ENCODE measurements at regions not wholly inside any gene's neighbourhood (a gene's known extent, or its start where the extent isn't known, plus 50 kb on each side); places are given as distances from the start of the nearest gene placed in this dataset.

- H3K9me3 Mint-ChIP-seq, result no peaks in the 10 kb centered on the region
- POLR2A ChIA-PET, result no interaction called here
These were observed 88.4 kb downstream of the METTL4 start for GRCh38 chr18:2482706-2483475.

GRCh38 chr18:2485983-2486382, 85.3 kb downstream of the METTL4 start:
- Mint-ChIP-seq H3K4me3 (no peak overlapping the region), H3K4me1 (no peaks in the 10 kb centered on the region), H3K27ac (no peak overlapping the region), H3K9me3 (peaks cover 3% of the 10 kb centered on the region; the same call in 1 of the 2 replicates), H3K27me3 (ENCODE audit: low read depth) (peaks cover 2% of the 10 kb centered on the region; the same call in 1 of the 2 replicates), H3K36me3 (no peaks in the 10 kb centered on the region)
- DNase-seq (ENCODE audit: low spot score) (no peak), ATAC-seq (no peak)
- ChIA-PET CTCF (no interaction called here), POLR2A (no interaction called here)
- TF ChIP-seq, protein P1, sequence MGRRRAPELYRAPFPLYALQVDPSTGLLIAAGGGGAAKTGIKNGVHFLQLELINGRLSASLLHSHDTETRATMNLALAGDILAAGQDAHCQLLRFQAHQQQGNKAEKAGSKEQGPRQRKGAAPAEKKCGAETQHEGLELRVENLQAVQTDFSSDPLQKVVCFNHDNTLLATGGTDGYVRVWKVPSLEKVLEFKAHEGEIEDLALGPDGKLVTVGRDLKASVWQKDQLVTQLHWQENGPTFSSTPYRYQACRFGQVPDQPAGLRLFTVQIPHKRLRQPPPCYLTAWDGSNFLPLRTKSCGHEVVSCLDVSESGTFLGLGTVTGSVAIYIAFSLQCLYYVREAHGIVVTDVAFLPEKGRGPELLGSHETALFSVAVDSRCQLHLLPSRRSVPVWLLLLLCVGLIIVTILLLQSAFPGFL (CRISPR knock-in tag; IDR thresholded peaks at IDR 0.05; ENCODE audit: borderline replicate concordance), result no peak
- TF ChIP-seq, protein P2, sequence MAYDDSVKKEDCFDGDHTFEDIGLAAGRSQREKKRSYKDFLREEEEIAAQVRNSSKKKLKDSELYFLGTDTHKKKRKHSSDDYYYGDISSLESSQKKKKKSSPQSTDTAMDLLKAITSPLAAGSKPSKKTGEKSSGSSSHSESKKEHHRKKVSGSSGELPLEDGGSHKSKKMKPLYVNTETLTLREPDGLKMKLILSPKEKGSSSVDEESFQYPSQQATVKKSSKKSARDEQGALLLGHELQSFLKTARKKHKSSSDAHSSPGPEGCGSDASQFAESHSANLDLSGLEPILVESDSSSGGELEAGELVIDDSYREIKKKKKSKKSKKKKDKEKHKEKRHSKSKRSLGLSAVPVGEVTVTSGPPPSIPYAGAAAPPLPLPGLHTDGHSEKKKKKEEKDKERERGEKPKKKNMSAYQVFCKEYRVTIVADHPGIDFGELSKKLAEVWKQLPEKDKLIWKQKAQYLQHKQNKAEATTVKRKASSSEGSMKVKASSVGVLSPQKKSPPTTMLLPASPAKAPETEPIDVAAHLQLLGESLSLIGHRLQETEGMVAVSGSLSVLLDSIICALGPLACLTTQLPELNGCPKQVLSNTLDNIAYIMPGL (CRISPR knock-in tag; IDR thresholded peaks at IDR 0.05), result no peak
- TF ChIP-seq AFF4 (CRISPR knock-in tag; IDR thresholded peaks at IDR 0.05; ENCODE audit: borderline replicate concordance) (no peak), CREM (CRISPR knock-in tag; IDR thresholded peaks at IDR 0.05) (no peak), ZNF263 (CRISPR knock-in tag; IDR thresholded peaks at IDR 0.05; ENCODE audit: low read depth) (no peak), ZNF232 (CRISPR knock-in tag; IDR thresholded peaks at IDR 0.05) (no peak), ESRRA (CRISPR knock-in tag; IDR thresholded peaks at IDR 0.05; ENCODE audit: borderline replicate concordance) (no peak), IRF2 (CRISPR knock-in tag; IDR thresholded peaks at IDR 0.05; ENCODE audit: borderline replicate concordance, low read depth) (no peak), USF2 (CRISPR knock-in tag; IDR thresholded peaks at IDR 0.05) (no peak)
- TF ChIP-seq, protein P3, sequence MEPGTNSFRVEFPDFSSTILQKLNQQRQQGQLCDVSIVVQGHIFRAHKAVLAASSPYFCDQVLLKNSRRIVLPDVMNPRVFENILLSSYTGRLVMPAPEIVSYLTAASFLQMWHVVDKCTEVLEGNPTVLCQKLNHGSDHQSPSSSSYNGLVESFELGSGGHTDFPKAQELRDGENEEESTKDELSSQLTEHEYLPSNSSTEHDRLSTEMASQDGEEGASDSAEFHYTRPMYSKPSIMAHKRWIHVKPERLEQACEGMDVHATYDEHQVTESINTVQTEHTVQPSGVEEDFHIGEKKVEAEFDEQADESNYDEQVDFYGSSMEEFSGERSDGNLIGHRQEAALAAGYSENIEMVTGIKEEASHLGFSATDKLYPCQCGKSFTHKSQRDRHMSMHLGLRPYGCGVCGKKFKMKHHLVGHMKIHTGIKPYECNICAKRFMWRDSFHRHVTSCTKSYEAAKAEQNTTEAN (CRISPR knock-in tag; IDR thresholded peaks at IDR 0.05), result no peak

More at GRCh38 chr18:2482706-2483475, 88.4 kb downstream of the METTL4 start:
- no peak for ATAC-seq
- no peak for DNase-seq (ENCODE audit: low spot score)
- H3K27me3 Mint-ChIP-seq (ENCODE audit: low read depth), result peaks cover 2% of the 10 kb centered on the region; the same call in 1 of the 2 replicates
- CTCF ChIA-PET, result no interaction called here
- no peaks in the 10 kb centered on the region for H3K4me1 Mint-ChIP-seq
- H3K36me3 Mint-ChIP-seq, result no peaks in the 10 kb centered on the region
- TF ChIP-seq MYBL2 (CRISPR knock-in tag; IDR thresholded peaks at IDR 0.05) (no peak), USF2 (CRISPR knock-in tag; IDR thresholded peaks at IDR 0.05) (no peak), ZSCAN18 (CRISPR knock-in tag; IDR thresholded peaks at IDR 0.05) (no peak)
- TF ChIP-seq, protein P4, sequence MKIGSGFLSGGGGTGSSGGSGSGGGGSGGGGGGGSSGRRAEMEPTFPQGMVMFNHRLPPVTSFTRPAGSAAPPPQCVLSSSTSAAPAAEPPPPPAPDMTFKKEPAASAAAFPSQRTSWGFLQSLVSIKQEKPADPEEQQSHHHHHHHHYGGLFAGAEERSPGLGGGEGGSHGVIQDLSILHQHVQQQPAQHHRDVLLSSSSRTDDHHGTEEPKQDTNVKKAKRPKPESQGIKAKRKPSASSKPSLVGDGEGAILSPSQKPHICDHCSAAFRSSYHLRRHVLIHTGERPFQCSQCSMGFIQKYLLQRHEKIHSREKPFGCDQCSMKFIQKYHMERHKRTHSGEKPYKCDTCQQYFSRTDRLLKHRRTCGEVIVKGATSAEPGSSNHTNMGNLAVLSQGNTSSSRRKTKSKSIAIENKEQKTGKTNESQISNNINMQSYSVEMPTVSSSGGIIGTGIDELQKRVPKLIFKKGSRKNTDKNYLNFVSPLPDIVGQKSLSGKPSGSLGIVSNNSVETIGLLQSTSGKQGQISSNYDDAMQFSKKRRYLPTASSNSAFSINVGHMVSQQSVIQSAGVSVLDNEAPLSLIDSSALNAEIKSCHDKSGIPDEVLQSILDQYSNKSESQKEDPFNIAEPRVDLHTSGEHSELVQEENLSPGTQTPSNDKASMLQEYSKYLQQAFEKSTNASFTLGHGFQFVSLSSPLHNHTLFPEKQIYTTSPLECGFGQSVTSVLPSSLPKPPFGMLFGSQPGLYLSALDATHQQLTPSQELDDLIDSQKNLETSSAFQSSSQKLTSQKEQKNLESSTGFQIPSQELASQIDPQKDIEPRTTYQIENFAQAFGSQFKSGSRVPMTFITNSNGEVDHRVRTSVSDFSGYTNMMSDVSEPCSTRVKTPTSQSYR (CRISPR knock-in tag; IDR thresholded peaks at IDR 0.05), result no peak
- no peak overlapping the region for H3K4me3 Mint-ChIP-seq
- no peak overlapping the region for H3K27ac Mint-ChIP-seq

Measured in WTC11 (cell line).